GM23338 (cell line): ENCODE measurements at regions not wholly inside any gene's neighbourhood (a gene's known extent, or its start where the extent isn't known, plus 50 kb on each side); places are given as distances from the start of the nearest gene placed in this dataset.

Experiments used
- ATAC-seq: fragments of 200-7000 bp; cut with Tn5 transposase; 3 replicates; pipeline ENCODE4 v1.9.1; 2020
- DNase-seq: peaks from one replicate; pipeline ENCODE4 v3.0.0-alpha.2; 2015; ENCODE audit warnings: low spot score
- H2AFZ ChIP-seq: fragments of 200-600 bp; sonication (generic); 2 replicates; pipeline ENCODE4 v1.8.0; 2016; ENCODE audit warnings: antibody characterized with exemption, mild to moderate bottlenecking, moderate library complexity
- H3F3A ChIP-seq: fragments of 200-600 bp; sonication (generic); replicated peaks from 2 replicates; pipeline ENCODE4 v1.8.0; 2017; ENCODE audit warnings: antibody characterized with exemption, mixed run types, low read depth
- H3K27ac ChIP-seq: fragments of 200-600 bp; sonication (generic); 2 replicates; pipeline ENCODE4 v1.6.1; 2016; ENCODE audit warnings: low read depth
- H3K27me3 ChIP-seq: fragments of 200-600 bp; sonication (generic); 2 replicates; pipeline ENCODE4 v1.8.0; 2016; ENCODE audit warnings: mild to moderate bottlenecking, mixed run types, moderate library complexity; ENCODE audit not compliant: insufficient read depth
- H3K36me3 ChIP-seq: fragments of 200-600 bp; sonication (generic); 2 replicates; pipeline ENCODE4 v1.8.0; 2016; ENCODE audit warnings: mild to moderate bottlenecking; ENCODE audit not compliant: insufficient read depth
- H3K4me1 ChIP-seq: fragments of 200-600 bp; sonication (generic); 2 replicates; pipeline ENCODE4 v1.8.0; 2016; ENCODE audit warnings: mild to moderate bottlenecking, moderate library complexity; ENCODE audit not compliant: insufficient read depth
- H3K4me2 ChIP-seq: fragments of 200-600 bp; sonication (generic); 2 replicates; pipeline ENCODE4 v1.7.1; 2017; ENCODE audit warnings: mixed run types
- H3K4me3 ChIP-seq: fragments of 200-600 bp; sonication (generic); 2 replicates; pipeline ENCODE4 v1.6.1; 2016; ENCODE audit warnings: mixed run types
- H3K79me2 ChIP-seq: fragments of 200-600 bp; sonication (generic); replicated peaks from 2 replicates; pipeline ENCODE4 v1.8.0; 2017; ENCODE audit warnings: mild to moderate bottlenecking; ENCODE audit not compliant: insufficient read depth
- H3K9me2 ChIP-seq: fragments of 200-600 bp; sonication (generic); 2 replicates; pipeline ENCODE4 v1.8.0; 2017; ENCODE audit not compliant: insufficient read depth
- H4K20me1 ChIP-seq: fragments of 200-600 bp; sonication (generic); replicated peaks from 2 replicates; pipeline ENCODE4 v1.8.0; 2017; ENCODE audit warnings: mild to moderate bottlenecking; ENCODE audit not compliant: insufficient read depth
- H3K27ac Mint-ChIP-seq: 2 replicates; pipeline ENCODE4 v1.8.0; 2020; ENCODE audit warnings: inconsistent platforms, mild to moderate bottlenecking, moderate library complexity, mixed read lengths
- H3K27me3 Mint-ChIP-seq: 3 replicates; pipeline ENCODE4 v1.8.0; 2022; ENCODE audit warnings: low read depth, mild to moderate bottlenecking, moderate library complexity, mixed read lengths, inconsistent platforms; ENCODE audit not compliant: insufficient read depth, poor library complexity
- H3K36me3 Mint-ChIP-seq: 3 replicates; pipeline ENCODE4 v1.8.0; 2021; ENCODE audit warnings: low read depth, mild to moderate bottlenecking, inconsistent platforms, moderate library complexity, mixed read lengths
- H3K4me1 Mint-ChIP-seq: 3 replicates; pipeline ENCODE4 v1.8.0; 2020; ENCODE audit warnings: mild to moderate bottlenecking, inconsistent platforms, mixed read lengths
- H3K4me3 Mint-ChIP-seq: 3 replicates; pipeline ENCODE4 v1.8.0; 2021; ENCODE audit warnings: moderate library complexity, mild to moderate bottlenecking, inconsistent platforms, mixed read lengths
- H3K9me3 Mint-ChIP-seq: 3 replicates; pipeline ENCODE4 v1.8.0; 2020; ENCODE audit warnings: moderate library complexity, mild to moderate bottlenecking, inconsistent platforms, mixed read lengths
- CREB1 ChIP-seq: fragments of 250-450 bp; sonication (Bioruptor Pico); IDR thresholded peaks from 2 replicates; pipeline ENCODE4 v1.5.0; 2020; ENCODE audit warnings: low read depth, mild to moderate bottlenecking, moderate library complexity
- EZH2 ChIP-seq: fragments of 200-600 bp; sonication (generic); IDR thresholded peaks from one replicate; pipeline ENCODE4 v1.8.0; 2017; ENCODE audit warnings: antibody characterized with exemption, mild to moderate bottlenecking, low read depth; ENCODE audit not compliant: unreplicated experiment
- EZH2phosphoT487 ChIP-seq: fragments of 200-600 bp; sonication (generic); IDR thresholded peaks from one replicate; pipeline ENCODE4 v1.8.1; 2018; ENCODE audit warnings: antibody characterized with exemption; ENCODE audit not compliant: unreplicated experiment
- JUNB ChIP-seq: IDR thresholded peaks from one replicate; pipeline ENCODE4 v1.6.1; 2016; ENCODE audit warnings: antibody characterized with exemption; ENCODE audit not compliant: unreplicated experiment
- NANOG ChIP-seq: IDR thresholded peaks from 2 replicates; pipeline ENCODE4 v1.6.1; 2016; ENCODE audit warnings: antibody characterized with exemption, borderline replicate concordance
- STAT1 ChIP-seq: IDR thresholded peaks from one replicate; pipeline ENCODE4 v1.6.1; 2016; ENCODE audit warnings: antibody characterized with exemption; ENCODE audit not compliant: unreplicated experiment
- ZNF114 ChIP-seq: fragments of 250-450 bp; sonication (Bioruptor Pico); IDR thresholded peaks from 2 replicates; pipeline ENCODE4 v1.5.0; 2020; ENCODE audit warnings: mild to moderate bottlenecking, moderate library complexity
- ZNF331 ChIP-seq: fragments of 250-450 bp; sonication (Bioruptor Pico); IDR thresholded peaks from 2 replicates; pipeline ENCODE4 v1.5.0; 2020; ENCODE audit warnings: low read depth, mild to moderate bottlenecking, moderate library complexity
- TF ChIP-seq, protein P1 (sequence below), 2 experiments: fragments of 200-600 bp in 1 of 2; sonication (generic) in 1 of 2; conservative IDR thresholded peaks; 2 replicates each; pipeline versions ENCODE4 v1.5.1 to v1.6.1; 2016 to 2017; ENCODE audit warnings: antibody characterized with exemption in 2 of 2, low read depth in 2 of 2, mild to moderate bottlenecking in 2 of 2, moderate library complexity in 1 of 2
- TF ChIP-seq, protein P2 (sequence below): IDR thresholded peaks from one replicate; pipeline ENCODE4 v1.6.1; 2018; ENCODE audit warnings: antibody characterized with exemption; ENCODE audit not compliant: unreplicated experiment
- TF ChIP-seq, protein P3 (sequence below): IDR thresholded peaks from 2 replicates; pipeline ENCODE4 v1.6.1; 2016; ENCODE audit warnings: antibody characterized with exemption

DNA sequence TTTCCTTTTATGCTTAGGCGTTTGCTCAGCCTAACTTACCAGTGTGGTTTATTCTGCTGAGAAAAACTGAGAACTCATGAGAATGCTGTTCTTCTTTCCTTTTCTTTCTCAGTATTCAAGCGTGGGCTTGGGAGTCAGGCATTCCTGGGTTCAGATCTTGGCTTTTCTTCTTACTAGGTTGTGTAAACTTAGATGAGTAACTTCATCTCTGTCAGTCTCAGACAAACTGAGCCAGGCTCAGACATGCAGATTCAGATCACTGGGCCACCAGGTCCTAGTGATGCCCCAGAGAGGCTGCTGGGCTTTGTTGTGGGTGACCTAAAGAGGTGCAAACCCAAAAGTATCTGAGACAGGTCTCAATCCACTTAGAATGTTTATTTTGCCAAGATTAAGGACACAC lies 95.8 kb upstream of the MPHOSPH6 start (continued):
- TF ChIP-seq STAT1 (no peak), CREB1 (CRISPR knock-in tag) (no peak), NANOG (no peak), ZNF331 (CRISPR knock-in tag) (no peak)
- TF ChIP-seq, protein P1, sequence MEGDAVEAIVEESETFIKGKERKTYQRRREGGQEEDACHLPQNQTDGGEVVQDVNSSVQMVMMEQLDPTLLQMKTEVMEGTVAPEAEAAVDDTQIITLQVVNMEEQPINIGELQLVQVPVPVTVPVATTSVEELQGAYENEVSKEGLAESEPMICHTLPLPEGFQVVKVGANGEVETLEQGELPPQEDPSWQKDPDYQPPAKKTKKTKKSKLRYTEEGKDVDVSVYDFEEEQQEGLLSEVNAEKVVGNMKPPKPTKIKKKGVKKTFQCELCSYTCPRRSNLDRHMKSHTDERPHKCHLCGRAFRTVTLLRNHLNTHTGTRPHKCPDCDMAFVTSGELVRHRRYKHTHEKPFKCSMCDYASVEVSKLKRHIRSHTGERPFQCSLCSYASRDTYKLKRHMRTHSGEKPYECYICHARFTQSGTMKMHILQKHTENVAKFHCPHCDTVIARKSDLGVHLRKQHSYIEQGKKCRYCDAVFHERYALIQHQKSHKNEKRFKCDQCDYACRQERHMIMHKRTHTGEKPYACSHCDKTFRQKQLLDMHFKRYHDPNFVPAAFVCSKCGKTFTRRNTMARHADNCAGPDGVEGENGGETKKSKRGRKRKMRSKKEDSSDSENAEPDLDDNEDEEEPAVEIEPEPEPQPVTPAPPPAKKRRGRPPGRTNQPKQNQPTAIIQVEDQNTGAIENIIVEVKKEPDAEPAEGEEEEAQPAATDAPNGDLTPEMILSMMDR (conservative IDR thresholded peaks at IDR 0.05; ENCODE audit: low read depth in 2 of 2) = no peak
- TF ChIP-seq, protein P2, sequence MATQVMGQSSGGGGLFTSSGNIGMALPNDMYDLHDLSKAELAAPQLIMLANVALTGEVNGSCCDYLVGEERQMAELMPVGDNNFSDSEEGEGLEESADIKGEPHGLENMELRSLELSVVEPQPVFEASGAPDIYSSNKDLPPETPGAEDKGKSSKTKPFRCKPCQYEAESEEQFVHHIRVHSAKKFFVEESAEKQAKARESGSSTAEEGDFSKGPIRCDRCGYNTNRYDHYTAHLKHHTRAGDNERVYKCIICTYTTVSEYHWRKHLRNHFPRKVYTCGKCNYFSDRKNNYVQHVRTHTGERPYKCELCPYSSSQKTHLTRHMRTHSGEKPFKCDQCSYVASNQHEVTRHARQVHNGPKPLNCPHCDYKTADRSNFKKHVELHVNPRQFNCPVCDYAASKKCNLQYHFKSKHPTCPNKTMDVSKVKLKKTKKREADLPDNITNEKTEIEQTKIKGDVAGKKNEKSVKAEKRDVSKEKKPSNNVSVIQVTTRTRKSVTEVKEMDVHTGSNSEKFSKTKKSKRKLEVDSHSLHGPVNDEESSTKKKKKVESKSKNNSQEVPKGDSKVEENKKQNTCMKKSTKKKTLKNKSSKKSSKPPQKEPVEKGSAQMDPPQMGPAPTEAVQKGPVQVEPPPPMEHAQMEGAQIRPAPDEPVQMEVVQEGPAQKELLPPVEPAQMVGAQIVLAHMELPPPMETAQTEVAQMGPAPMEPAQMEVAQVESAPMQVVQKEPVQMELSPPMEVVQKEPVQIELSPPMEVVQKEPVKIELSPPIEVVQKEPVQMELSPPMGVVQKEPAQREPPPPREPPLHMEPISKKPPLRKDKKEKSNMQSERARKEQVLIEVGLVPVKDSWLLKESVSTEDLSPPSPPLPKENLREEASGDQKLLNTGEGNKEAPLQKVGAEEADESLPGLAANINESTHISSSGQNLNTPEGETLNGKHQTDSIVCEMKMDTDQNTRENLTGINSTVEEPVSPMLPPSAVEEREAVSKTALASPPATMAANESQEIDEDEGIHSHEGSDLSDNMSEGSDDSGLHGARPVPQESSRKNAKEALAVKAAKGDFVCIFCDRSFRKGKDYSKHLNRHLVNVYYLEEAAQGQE = no peak
- TF ChIP-seq, protein P3, sequence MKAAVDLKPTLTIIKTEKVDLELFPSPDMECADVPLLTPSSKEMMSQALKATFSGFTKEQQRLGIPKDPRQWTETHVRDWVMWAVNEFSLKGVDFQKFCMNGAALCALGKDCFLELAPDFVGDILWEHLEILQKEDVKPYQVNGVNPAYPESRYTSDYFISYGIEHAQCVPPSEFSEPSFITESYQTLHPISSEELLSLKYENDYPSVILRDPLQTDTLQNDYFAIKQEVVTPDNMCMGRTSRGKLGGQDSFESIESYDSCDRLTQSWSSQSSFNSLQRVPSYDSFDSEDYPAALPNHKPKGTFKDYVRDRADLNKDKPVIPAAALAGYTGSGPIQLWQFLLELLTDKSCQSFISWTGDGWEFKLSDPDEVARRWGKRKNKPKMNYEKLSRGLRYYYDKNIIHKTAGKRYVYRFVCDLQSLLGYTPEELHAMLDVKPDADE = no peak

DNA sequence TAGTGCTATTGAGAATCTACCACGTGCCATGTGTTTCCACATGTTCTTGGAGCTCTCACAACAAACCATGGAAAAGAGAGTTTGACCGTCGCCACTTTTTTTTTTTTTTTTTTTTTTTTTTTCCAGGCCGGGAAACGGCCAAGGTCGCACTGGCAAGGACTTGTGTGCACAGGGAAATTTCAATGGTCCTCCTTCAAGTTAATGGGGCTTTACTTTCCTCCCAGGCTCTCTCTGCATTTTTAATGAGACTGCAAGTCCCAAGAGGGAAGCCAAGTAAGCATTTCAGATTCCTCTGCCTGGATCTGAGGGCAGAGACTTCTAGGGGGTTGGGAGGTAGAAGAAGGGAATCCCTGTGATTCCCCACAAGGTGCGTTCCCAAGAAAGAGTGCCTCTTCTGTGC lies 94.7 kb upstream of the MPHOSPH6 start:
- ATAC-seq (no peak), DNase-seq (peak; percentile 11)
- no peak overlapping the region for H3K4me3 Mint-ChIP-seq

More for the DNA sequence above, 94.7 kb upstream of the MPHOSPH6 start:
- Histone ChIP-seq H3K27ac (no peak overlapping the region), H4K20me1 (no peaks in the 10 kb centered on the region), H2AFZ (no peak overlapping the region), H3K27me3 (no peaks in the 10 kb centered on the region), H3F3A (no peaks in the 10 kb centered on the region), H3K4me3 (no peak overlapping the region), H3K4me2 (no peak overlapping the region), H3K36me3 (no peaks in the 10 kb centered on the region), H3K9me2 (no peaks in the 10 kb centered on the region), H3K79me2 (no peaks in the 10 kb centered on the region), H3K4me1 (no peaks in the 10 kb centered on the region; the same call in 1 of the 2 replicates)
- Mint-ChIP-seq H3K27me3 (peaks cover 11% of the 10 kb centered on the region), H3K4me1 (peaks cover 6% of the 10 kb centered on the region), H3K27ac (no peak overlapping the region), H3K36me3 (no peaks in the 10 kb centered on the region), H3K9me3 (no peaks in the 10 kb centered on the region; the same call in 2 of the 3 replicates)
- TF ChIP-seq JUNB (no peak), ZNF114 (CRISPR knock-in tag) (no peak), CREB1 (CRISPR knock-in tag) (no peak), EZH2phosphoT487 (no peak), EZH2 (no peak), NANOG (no peak)
- TF ChIP-seq, protein P3 = no peak
